IMR-90 (cell line): ENCODE measurements at regions not wholly inside any gene's neighbourhood (a gene's known extent, or its start where the extent isn't known, plus 50 kb on each side); places are given as distances from the start of the nearest gene placed in this dataset.

ENCODE experiments used
- ATAC-seq: fragments of 200-7000 bp; cut with Tn5 transposase; 2 replicates; pipeline ENCODE4 v1.9.1; 2020; ENCODE audit warnings: low read depth, mild to moderate bottlenecking, moderate library complexity
- BruUV-seq: library from RNA; stranded (reverse); fragments of 400-500 nt; replicated peaks from 2 replicates; lab custom pipeline; 2021; lab: Mats Ljungman, UMichigan
- CTCF ChIA-PET: fragments of 300-600 bp; formaldehyde crosslinking; extraction: SDS; loops from one replicate; lab custom pipeline; 2021; ENCODE audit warnings: antibody characterized with exemption; lab: Yijun Ruan, JAX
- POLR2A ChIA-PET: fragments of 300-600 bp; sonication (Branson Sonifier 250); formaldehyde crosslinking; loops from one replicate; lab custom pipeline; 2022; ENCODE audit warnings: antibody characterized with exemption; ENCODE audit not compliant: unreplicated experiment; lab: Charles Lee
- DNase-seq: peaks from one replicate; pipeline ENCODE4 v3.0.0; 2013
- H2AFZ ChIP-seq: replicated peaks from 2 replicates; pipeline ENCODE3; 2013; ENCODE audit warnings: low read length, mild to moderate bottlenecking; ENCODE audit not compliant: poor library complexity
- H2AK5ac ChIP-seq: 2 replicates; pipeline ENCODE4 v1.6.1; 2013; ENCODE audit warnings: low read depth, low read length, inconsistent platforms
- H2AK9ac ChIP-seq: replicated peaks from 2 replicates; pipeline ENCODE3; 2013; ENCODE audit warnings: mild to moderate bottlenecking, low read depth, low read length, moderate library complexity; ENCODE audit not compliant: poor library complexity
- H2BK120ac ChIP-seq: 2 replicates; pipeline ENCODE4 v1.6.1; 2013; ENCODE audit warnings: low read depth, low read length, inconsistent platforms
- H2BK15ac ChIP-seq: 3 replicates; pipeline ENCODE4 v1.6.1; 2013; ENCODE audit warnings: low read depth, low read length, inconsistent platforms
- H2BK20ac ChIP-seq: 2 replicates; pipeline ENCODE4 v1.6.1; 2013; ENCODE audit warnings: low read depth, mild to moderate bottlenecking, inconsistent platforms, low read length, moderate library complexity
- H2BK5ac ChIP-seq: 2 replicates; pipeline ENCODE4 v1.6.1; 2013; ENCODE audit warnings: mild to moderate bottlenecking, low read depth, low read length, inconsistent platforms; ENCODE audit not compliant: poor library complexity, severe bottlenecking
- H3K14ac ChIP-seq: replicated peaks from 2 replicates; pipeline ENCODE4 v1.6.1; 2013; ENCODE audit warnings: low read depth, low read length, inconsistent platforms
- H3K18ac ChIP-seq: 2 replicates; pipeline ENCODE4 v1.6.1; 2013; ENCODE audit warnings: low read depth, low read length, control low read depth
- H3K23ac ChIP-seq: 2 replicates; pipeline ENCODE4 v1.6.1; 2013; ENCODE audit warnings: low read depth, low read length, inconsistent platforms
- H3K27ac ChIP-seq: 2 replicates; pipeline ENCODE4 v1.5.1; 2013; ENCODE audit warnings: mild to moderate bottlenecking, control low read depth, low read length; ENCODE audit not compliant: insufficient read depth
- H3K27me3 ChIP-seq: 2 replicates; pipeline ENCODE4 v1.6.1; 2013; ENCODE audit warnings: low read length; ENCODE audit not compliant: control insufficient read depth, insufficient read depth
- H3K36me3 ChIP-seq: 2 replicates; pipeline ENCODE4 v1.6.1; 2013; ENCODE audit warnings: low read length, mixed read lengths; ENCODE audit not compliant: control insufficient read depth, insufficient read depth
- H3K4ac ChIP-seq: 2 replicates; pipeline ENCODE4 v1.6.1; 2013; ENCODE audit warnings: low read depth, low read length, inconsistent platforms
- H3K4me1 ChIP-seq: 2 replicates; pipeline ENCODE4 v1.6.1; 2013; ENCODE audit warnings: low read length, mixed read lengths; ENCODE audit not compliant: control insufficient read depth, insufficient read depth
- H3K4me2 ChIP-seq: 2 replicates; pipeline ENCODE4 v1.6.1; 2013; ENCODE audit warnings: low read depth, mild to moderate bottlenecking, control low read depth, low read length, moderate library complexity
- H3K4me3 ChIP-seq: 2 replicates; pipeline ENCODE4 v1.5.1; 2013; ENCODE audit warnings: low read depth, mild to moderate bottlenecking, control low read depth, low read length, moderate library complexity; ENCODE audit not compliant: insufficient read depth
- H3K56ac ChIP-seq: 2 replicates; pipeline ENCODE4 v1.6.1; 2013; ENCODE audit warnings: low read length, inconsistent platforms; ENCODE audit not compliant: insufficient read depth; ENCODE audit errors: extremely low read depth
- H3K79me1 ChIP-seq, 2 experiments: 2 replicates each; pipeline ENCODE4 v1.6.1; 2013; ENCODE audit warnings: low read length in 2 of 2, inconsistent platforms in 1 of 2, low read depth in 1 of 2
- H3K9ac ChIP-seq: 2 replicates; pipeline ENCODE4 v1.6.1; 2013; ENCODE audit warnings: low read depth, low read length, control low read depth
- H3K9me1 ChIP-seq: 2 replicates; pipeline ENCODE4 v1.6.1; 2013; ENCODE audit warnings: low read length, inconsistent platforms; ENCODE audit not compliant: insufficient read depth
- H3K9me3 ChIP-seq: 2 replicates; pipeline ENCODE4 v1.6.1; 2013; ENCODE audit warnings: low read length; ENCODE audit not compliant: control insufficient read depth, insufficient read depth
- H4K20me1 ChIP-seq: 2 replicates; pipeline ENCODE4 v1.6.1; 2013; ENCODE audit warnings: low read length, inconsistent platforms; ENCODE audit not compliant: insufficient read depth
- H4K5ac ChIP-seq: 2 replicates; pipeline ENCODE4 v1.6.1; 2013; ENCODE audit warnings: mild to moderate bottlenecking, low read depth, low read length, control low read depth
- H4K8ac ChIP-seq, 2 experiments: 2 replicates each; pipeline ENCODE4 v1.6.1; 2013; ENCODE audit warnings: low read depth in 2 of 2, low read length in 2 of 2, control low read depth in 1 of 2, inconsistent platforms in 1 of 2
- H4K91ac ChIP-seq: 2 replicates; pipeline ENCODE4 v1.6.1; 2013; ENCODE audit warnings: low read depth, low read length, inconsistent platforms; ENCODE audit not compliant: insufficient read depth
- BHLHE40 ChIP-seq: fragments of 150-350 bp; IDR thresholded peaks from 2 replicates; pipeline ENCODE4 v1.6.1; 2016; ENCODE audit warnings: mild to moderate bottlenecking, low read depth, low read length
- CEBPB ChIP-seq: IDR thresholded peaks from 2 replicates; pipeline ENCODE4 v1.6.1; 2012; ENCODE audit warnings: low read depth, low read length, improper control_type of control experiment
- CHD1 ChIP-seq: IDR thresholded peaks from 2 replicates; pipeline ENCODE4 v1.6.1; 2012; ENCODE audit warnings: low read depth, low read length, improper control_type of control experiment
- CTCF ChIP-seq: conservative IDR thresholded peaks from 2 replicates; pipeline ENCODE4 v1.5.1; 2012; ENCODE audit warnings: mild to moderate bottlenecking, low read depth, low read length, improper control_type of control experiment
- ELK1 ChIP-seq: fragments of 150-350 bp; IDR thresholded peaks from 2 replicates; pipeline ENCODE4 v1.6.1; 2016; ENCODE audit warnings: low read depth, mild to moderate bottlenecking, low read length, moderate library complexity, borderline replicate concordance
- FOS ChIP-seq: fragments of 150-350 bp; IDR thresholded peaks from 2 replicates; pipeline ENCODE4 v1.6.1; 2016; ENCODE audit warnings: low read depth, low read length
- MAFK ChIP-seq: IDR thresholded peaks from 2 replicates; pipeline ENCODE4 v1.6.1; 2012; ENCODE audit warnings: low read depth, low read length, improper control_type of control experiment
- MAZ ChIP-seq: IDR thresholded peaks from 2 replicates; pipeline ENCODE4 v1.6.1; 2012; ENCODE audit warnings: low read depth, mild to moderate bottlenecking, low read length, improper control_type of control experiment, moderate library complexity, borderline replicate concordance
- MXI1 ChIP-seq: IDR thresholded peaks from 2 replicates; pipeline ENCODE4 v1.6.1; 2012; ENCODE audit warnings: low read depth, mild to moderate bottlenecking, low read length, moderate library complexity, borderline replicate concordance
- NFE2L2 ChIP-seq: fragments of 150-350 bp; IDR thresholded peaks from 2 replicates; pipeline ENCODE4 v1.6.1; 2016; ENCODE audit warnings: low read depth, mild to moderate bottlenecking, low read length
- POLR2A ChIP-seq: IDR thresholded peaks from 2 replicates; pipeline ENCODE4 v1.6.1; 2012; ENCODE audit warnings: mild to moderate bottlenecking, low read depth, low read length
- RAD21 ChIP-seq: IDR thresholded peaks from 2 replicates; pipeline ENCODE4 v1.6.1; 2012; ENCODE audit warnings: low read length, improper control_type of control experiment
- RCOR1 ChIP-seq: IDR thresholded peaks from 2 replicates; pipeline ENCODE4 v1.6.1; 2012; ENCODE audit warnings: mild to moderate bottlenecking, low read length, improper control_type of control experiment; ENCODE audit not compliant: insufficient replicate concordance
- RFX5 ChIP-seq: IDR thresholded peaks from 2 replicates; pipeline ENCODE4 v1.8.0; 2012; ENCODE audit warnings: low read depth, mild to moderate bottlenecking, low read length, moderate library complexity
- SMC3 ChIP-seq: fragments of 150-350 bp; IDR thresholded peaks from 2 replicates; pipeline ENCODE4 v1.6.1; 2016; ENCODE audit warnings: low read depth, mild to moderate bottlenecking, antibody characterized with exemption, low read length, moderate library complexity
- USF2 ChIP-seq: fragments of 150-350 bp; IDR thresholded peaks from 2 replicates; pipeline ENCODE4 v1.6.1; 2017; ENCODE audit warnings: mild to moderate bottlenecking, antibody characterized with exemption, low read length, low read depth
- WGBS, 2 experiments: methylation state at CpG; one replicate each; pipeline versions ENCODE4 v1.1.5 to v1.1.7; 2013; ENCODE audit warnings: missing lambda C conversion rate in 2 of 2; ENCODE audit not compliant: insufficient read length in 1 of 2; ENCODE audit errors: extremely low coverage in 2 of 2; 5-methylcytosine and 5-hydroxymethylcytosine counted together
- dilution Hi-C: fragments of 300-500 bp; cut with HindIII; formaldehyde crosslinking; loops from one replicate; pipeline ENCODE4 v1.14.3; 2018; ENCODE audit warnings: low sequenced_read_pairs; ENCODE audit not compliant: unreplicated experiment
- in situ Hi-C: fragments of 300-500 bp; cut with MboI; formaldehyde crosslinking; loops from 3 replicates; pipeline ENCODE4 v1.14.3; 2019; ENCODE audit warnings: low sequenced_read_pairs, inconsistent platforms, mixed read lengths
- intact Hi-C: fragments of 100-400 bp; cut with micrococcal nuclease; formaldehyde crosslinking; loops from 2 replicates; pipeline ENCODE4 v1.10.0; 2022

GRCh38 chr1:199751962-199752687 lies 275.4 kb upstream of the NR5A2 start:
- in situ Hi-C loops (no loop called here), intact Hi-C loops (no loop called here), dilution Hi-C loops (no loop called here)
- ChIA-PET POLR2A (interaction anchor here (0.5 kb wide), 1 partner anchor 843 kb away, joined by 4 read pairs; no protein-coding TSS in a partner anchor), CTCF (interaction anchor here (1.1 kb wide), 1 partner anchor 16 kb away, joined by 3 read pairs; no protein-coding TSS in a partner anchor)
- H2AK5ac ChIP-seq = no peak overlapping the region
- H2AFZ ChIP-seq = no peak overlapping the region
- no peak overlapping the region for H2BK120ac ChIP-seq
- H3K4me2 ChIP-seq = no peak overlapping the region
- no TSS peak for BruUV-seq
- no peak overlapping the region for H3K14ac ChIP-seq
- no peak for ATAC-seq
- H3K9me3 ChIP-seq = peaks cover 3% of the 10 kb centered on the region; the same call in 1 of the 2 replicates
- no peak overlapping the region for H4K91ac ChIP-seq
- no peak overlapping the region for H2BK15ac ChIP-seq
- no peak overlapping the region for H2AK9ac ChIP-seq
- no peaks in the 10 kb centered on the region for H4K20me1 ChIP-seq
- TF ChIP-seq MAZ (no peak), RAD21 (no peak), BHLHE40 (no peak), USF2 (no peak), MAFK (no peak), MXI1 (no peak), NFE2L2 (no peak), POLR2A (no peak), SMC3 (no peak), RCOR1 (no peak), RFX5 (no peak), FOS (no peak), CEBPB (no peak), CTCF (no peak), CHD1 (no peak), ELK1 (no peak)
- no peak overlapping the region for H2BK5ac ChIP-seq
- H3K4me3 ChIP-seq = no peak overlapping the region
- H3K36me3 ChIP-seq = no peaks in the 10 kb centered on the region
- H4K8ac ChIP-seq = no peak overlapping the region
- H3K18ac ChIP-seq = no peak overlapping the region
- H3K56ac ChIP-seq = no peak overlapping the region
- no peaks in the 10 kb centered on the region for H3K9me1 ChIP-seq
- no peaks in the 10 kb centered on the region for H3K79me1 ChIP-seq
- H3K27ac ChIP-seq = no peak overlapping the region
- no peak for DNase-seq
- no peak overlapping the region for H3K9ac ChIP-seq
- H2BK20ac ChIP-seq = no peak overlapping the region
- no peak overlapping the region for H4K5ac ChIP-seq
- H3K4ac ChIP-seq = no peak overlapping the region
- no peak overlapping the region for H3K23ac ChIP-seq
- 73% methylated on average over 3 of the region's 4 CpGs; no CpG with 5 or more reads in 1 of the 2 experiments for WGBS, 2 experiments
- H3K27me3 ChIP-seq = 0 out of 2 replicates have a peak, but pooled peaks cover 2% of the 10 kb centered on the region
- H3K4me1 ChIP-seq = no peaks in the 10 kb centered on the region
